ENCODE measurements at regions not wholly inside any gene's neighbourhood (a gene's known extent, or its start where the extent isn't known, plus 50 kb on each side); places are given as distances from the start of the nearest gene placed in this dataset.

- no peak for TF ChIP-seq CTCF (IDR thresholded peaks at IDR 0.05; ENCODE audit: borderline replicate concordance, extremely low read depth, insufficient read depth)
- H3K27ac ChIP-seq (ENCODE audit: low read depth in 2 of 2, low read length in 2 of 2) = no peak overlapping the region
- no peak overlapping the region for H3K9ac ChIP-seq (ENCODE audit: low read length in 3 of 3)
- DNase-seq (peak in 3 of 5 donors; percentile 12 to 24 (median 14)), FAIRE-seq (no peak)
- H3K9me3 ChIP-seq (ENCODE audit: control insufficient read depth in 2 of 3, insufficient read depth in 1 of 3, low read length in 3 of 3) = no peaks in the 10 kb centered on the region
- no peaks in the 10 kb centered on the region for H3K27me3 ChIP-seq (ENCODE audit: control insufficient read depth, insufficient read depth, low read length)
- no peaks in the 10 kb centered on the region for H3K36me3 ChIP-seq (ENCODE audit: control insufficient read depth in 2 of 3, insufficient read depth in 3 of 3, low read length in 3 of 3)
- intact Hi-C loops (cut with DNase I) = no loop called here
- H3K4me1 ChIP-seq (ENCODE audit: control insufficient read depth in 2 of 3, insufficient read depth in 2 of 3, low read depth in 1 of 3, low read length in 3 of 3) = no peaks in the 10 kb centered on the region
- H3K4me3 ChIP-seq (ENCODE audit: low read length in 3 of 3) = no peak overlapping the region
These were observed 279.7 kb upstream of the SOX5 start for GRCh38 chr12:24229031-24229700.

- Histone ChIP-seq H3K27ac (ENCODE audit: low read depth in 2 of 2, low read length in 2 of 2) (no peak overlapping the region), H3K36me3 (ENCODE audit: control insufficient read depth in 2 of 3, insufficient read depth in 3 of 3, low read length in 3 of 3) (no peaks in the 10 kb centered on the region), H3K9me3 (ENCODE audit: control insufficient read depth in 2 of 3, insufficient read depth in 1 of 3, low read length in 3 of 3) (no peaks in the 10 kb centered on the region), H3K9ac (ENCODE audit: low read length in 3 of 3) (no peak overlapping the region), H3K4me3 (ENCODE audit: low read length in 3 of 3) (no peak overlapping the region), H3K4me1 (ENCODE audit: control insufficient read depth in 2 of 3, insufficient read depth in 2 of 3, low read depth in 1 of 3, low read length in 3 of 3) (no peaks in the 10 kb centered on the region), H3K27me3 (ENCODE audit: control insufficient read depth, insufficient read depth, low read length) (no peaks in the 10 kb centered on the region)
- FAIRE-seq (no peak), DNase-seq (no peak)
- intact Hi-C loops (cut with DNase I) = no loop called here
- TF ChIP-seq CTCF (IDR thresholded peaks at IDR 0.05; ENCODE audit: borderline replicate concordance, extremely low read depth, insufficient read depth) = no peak
These were observed 278.9 kb upstream of the SOX5 start for GRCh38 chr12:24228371-24228770.

GRCh38 chr12:24227551-24227950 lies 278.1 kb upstream of the SOX5 start:
- H3K36me3 ChIP-seq (ENCODE audit: control insufficient read depth in 2 of 3, insufficient read depth in 3 of 3, low read length in 3 of 3) = no peaks in the 10 kb centered on the region
- no peaks in the 10 kb centered on the region for H3K9me3 ChIP-seq (ENCODE audit: control insufficient read depth in 2 of 3, insufficient read depth in 1 of 3, low read length in 3 of 3)
- intact Hi-C loops (cut with DNase I) = no loop called here
- TF ChIP-seq CTCF (IDR thresholded peaks at IDR 0.05; ENCODE audit: borderline replicate concordance, extremely low read depth, insufficient read depth) = no peak
- H3K4me1 ChIP-seq (ENCODE audit: control insufficient read depth in 2 of 3, insufficient read depth in 2 of 3, low read depth in 1 of 3, low read length in 3 of 3) = no peaks in the 10 kb centered on the region
- H3K4me3 ChIP-seq (ENCODE audit: low read length in 3 of 3) = no peak overlapping the region
- H3K27me3 ChIP-seq (ENCODE audit: control insufficient read depth, insufficient read depth, low read length) = no peaks in the 10 kb centered on the region
- no peak overlapping the region for H3K9ac ChIP-seq (ENCODE audit: low read length in 3 of 3)
- H3K27ac ChIP-seq (ENCODE audit: low read depth in 2 of 2, low read length in 2 of 2) = no peak overlapping the region
- DNase-seq (no peak), FAIRE-seq (no peak)

Data from kidney (tissue), 13 donors.